ENCODE measurements at regions not wholly inside any gene's neighbourhood (a gene's known extent, or its start where the extent isn't known, plus 50 kb on each side); places are given as distances from the start of the nearest gene placed in this dataset.
"Not testable (repeated sequence)": the region's sequence is repeated elsewhere in the genome, so short reads cannot be mapped to it uniquely, and the experiment has no call there.

- in situ Hi-C loops (cut with HindIII; ENCODE audit: low sequenced_read_pairs): no loop called here
- TF ChIP-seq, protein P1, sequence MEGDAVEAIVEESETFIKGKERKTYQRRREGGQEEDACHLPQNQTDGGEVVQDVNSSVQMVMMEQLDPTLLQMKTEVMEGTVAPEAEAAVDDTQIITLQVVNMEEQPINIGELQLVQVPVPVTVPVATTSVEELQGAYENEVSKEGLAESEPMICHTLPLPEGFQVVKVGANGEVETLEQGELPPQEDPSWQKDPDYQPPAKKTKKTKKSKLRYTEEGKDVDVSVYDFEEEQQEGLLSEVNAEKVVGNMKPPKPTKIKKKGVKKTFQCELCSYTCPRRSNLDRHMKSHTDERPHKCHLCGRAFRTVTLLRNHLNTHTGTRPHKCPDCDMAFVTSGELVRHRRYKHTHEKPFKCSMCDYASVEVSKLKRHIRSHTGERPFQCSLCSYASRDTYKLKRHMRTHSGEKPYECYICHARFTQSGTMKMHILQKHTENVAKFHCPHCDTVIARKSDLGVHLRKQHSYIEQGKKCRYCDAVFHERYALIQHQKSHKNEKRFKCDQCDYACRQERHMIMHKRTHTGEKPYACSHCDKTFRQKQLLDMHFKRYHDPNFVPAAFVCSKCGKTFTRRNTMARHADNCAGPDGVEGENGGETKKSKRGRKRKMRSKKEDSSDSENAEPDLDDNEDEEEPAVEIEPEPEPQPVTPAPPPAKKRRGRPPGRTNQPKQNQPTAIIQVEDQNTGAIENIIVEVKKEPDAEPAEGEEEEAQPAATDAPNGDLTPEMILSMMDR (IDR thresholded peaks at IDR 0.05; ENCODE audit: low read depth, low read length, missing control alignments): no peak
- no peak for DNase-seq (ENCODE audit: low read depth)
- H3K4me3 ChIP-seq (ENCODE audit: low read depth, low read length): no peak overlapping the region
Observed at GRCh38 chr6:76772951-76773350, 690.3 kb downstream of the HTR1B start.

DNA sequence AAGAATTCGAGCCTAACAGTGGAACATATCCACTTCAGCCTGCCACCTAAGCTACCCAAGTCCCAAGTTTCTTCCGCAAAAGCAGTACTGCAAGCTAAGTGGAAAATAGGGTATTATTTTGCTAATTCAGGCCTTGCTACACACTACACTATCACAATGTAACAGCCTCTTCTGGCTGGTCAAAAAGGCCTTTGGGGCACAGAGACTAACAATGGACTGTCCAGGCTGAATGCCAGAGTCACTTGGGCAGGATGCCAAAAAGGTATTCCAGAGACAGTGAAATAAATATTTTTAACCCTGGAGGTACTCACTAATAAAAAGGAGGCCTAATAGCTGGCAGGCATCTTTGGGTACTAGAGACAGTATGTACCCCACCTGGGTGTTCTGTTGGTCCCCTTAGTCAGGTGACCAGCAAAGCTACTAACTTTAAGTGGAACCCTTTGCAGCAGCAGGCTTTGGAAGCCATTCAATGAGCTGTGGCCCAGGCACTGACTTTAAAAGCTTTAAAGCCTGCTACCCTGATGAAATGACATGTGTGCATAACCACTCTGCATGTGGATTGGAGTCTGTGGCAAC is 692.1 kb downstream of the HTR1B start:
- no peak overlapping the region for H3K4me3 ChIP-seq (ENCODE audit: low read depth, low read length)
- in situ Hi-C loops (cut with HindIII; ENCODE audit: low sequenced_read_pairs): no loop called here
- TF ChIP-seq, protein P1 (IDR thresholded peaks at IDR 0.05; ENCODE audit: low read depth, low read length, missing control alignments): no peak
- DNase-seq (ENCODE audit: low read depth): no peak

GRCh38 chr6:76770281-76770680 is 693.0 kb downstream of the HTR1B start:
- no peak for DNase-seq (ENCODE audit: low read depth)
- H3K4me3 ChIP-seq (ENCODE audit: low read depth, low read length): no peak overlapping the region
- in situ Hi-C loops (cut with HindIII; ENCODE audit: low sequenced_read_pairs): no loop called here
- TF ChIP-seq, protein P1 (IDR thresholded peaks at IDR 0.05; ENCODE audit: low read depth, low read length, missing control alignments): no peak

- TF ChIP-seq, protein P1 (IDR thresholded peaks at IDR 0.05; ENCODE audit: low read depth, low read length, missing control alignments): no peak
- in situ Hi-C loops (cut with HindIII; ENCODE audit: low sequenced_read_pairs): no loop called here
- no peak overlapping the region for H3K4me3 ChIP-seq (ENCODE audit: low read depth, low read length)
- no peak for DNase-seq (ENCODE audit: low read depth)
Observed at GRCh38 chr6:76768556-76768955, 694.7 kb downstream of the HTR1B start.

GRCh38 chr6:76764057-76764456 is 691.6 kb upstream of the IMPG1 start:
- no peak for DNase-seq (ENCODE audit: low read depth)
- TF ChIP-seq, protein P1 (IDR thresholded peaks at IDR 0.05; ENCODE audit: low read depth, low read length, missing control alignments): no peak
- in situ Hi-C loops (cut with HindIII; ENCODE audit: low sequenced_read_pairs): no loop called here
- H3K4me3 ChIP-seq (ENCODE audit: low read depth, low read length): no peak overlapping the region

- in situ Hi-C loops (cut with HindIII; ENCODE audit: low sequenced_read_pairs): no loop called here
- no peak for DNase-seq (ENCODE audit: low read depth)
- no peak overlapping the region for H3K4me3 ChIP-seq (ENCODE audit: low read depth, low read length)
- TF ChIP-seq, protein P1 (IDR thresholded peaks at IDR 0.05; ENCODE audit: low read depth, low read length, missing control alignments): no peak
Observed at GRCh38 chr6:76752841-76753240, 680.4 kb upstream of the IMPG1 start.

- in situ Hi-C loops (cut with HindIII; ENCODE audit: low sequenced_read_pairs); H3K4me3 ChIP-seq (ENCODE audit: low read depth, low read length); DNase-seq (ENCODE audit: low read depth): not testable (repeated sequence)
Observed at GRCh38 chr6:76745388-76745787, 672.9 kb upstream of the IMPG1 start.

DNA sequence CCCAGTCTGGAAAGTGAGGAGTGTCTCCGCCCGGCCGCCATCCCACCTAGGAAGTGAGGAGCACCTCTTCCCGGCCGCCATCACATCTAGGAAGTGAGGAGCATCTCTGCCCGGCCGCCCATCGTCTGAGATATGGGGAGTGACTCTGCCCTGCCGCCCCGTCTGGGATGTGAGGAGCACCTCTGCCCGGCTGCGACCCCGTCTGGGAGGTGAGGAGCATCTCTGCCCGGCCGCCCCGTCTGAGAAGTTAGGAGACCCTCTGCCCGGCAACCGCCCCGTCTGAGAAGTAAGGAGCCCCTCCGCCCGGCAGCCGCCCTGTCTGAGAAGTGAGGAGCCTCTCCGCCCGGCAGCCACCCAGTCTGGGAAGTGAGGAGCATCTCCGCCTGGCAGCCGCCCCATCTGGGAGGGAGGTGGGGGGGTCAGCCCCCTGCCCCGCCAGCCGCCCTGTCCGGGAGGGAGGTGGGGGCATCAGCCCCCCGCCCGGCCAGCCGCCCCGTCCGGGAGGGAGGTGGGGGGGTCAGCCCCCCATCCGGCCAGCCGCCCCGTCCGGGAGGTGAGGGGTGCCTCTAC is 671.8 kb upstream of the IMPG1 start:
- in situ Hi-C loops (cut with HindIII; ENCODE audit: low sequenced_read_pairs); H3K4me3 ChIP-seq (ENCODE audit: low read depth, low read length); DNase-seq (ENCODE audit: low read depth): not testable (repeated sequence)

Data from astrocyte of the cerebellum (primary cell).